ENCODE measurements at regions not wholly inside any gene's neighbourhood (a gene's known extent, or its start where the extent isn't known, plus 50 kb on each side); places are given as distances from the start of the nearest gene placed in this dataset.

DNA sequence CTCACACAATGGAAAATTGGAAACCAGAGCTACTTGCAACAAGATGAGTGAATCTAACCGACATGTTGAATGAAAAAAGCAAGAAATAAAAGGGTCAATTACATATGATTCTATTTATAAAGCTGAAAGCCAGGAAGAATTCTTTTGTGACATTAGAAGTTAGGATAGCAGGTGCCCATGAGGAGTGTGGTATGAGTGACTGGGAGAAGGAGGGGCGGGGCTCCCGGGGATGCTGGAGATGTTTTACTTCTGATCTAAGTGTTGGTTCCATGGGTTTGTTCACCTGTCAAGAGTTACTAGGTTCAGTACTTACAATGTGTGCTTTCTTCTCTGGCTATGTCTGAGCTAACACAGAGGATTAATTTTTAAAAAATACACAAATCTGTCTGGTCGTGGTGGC, 60.8 kb downstream of the NSMCE3 start:
- DNase-seq, result no peak

DNA sequence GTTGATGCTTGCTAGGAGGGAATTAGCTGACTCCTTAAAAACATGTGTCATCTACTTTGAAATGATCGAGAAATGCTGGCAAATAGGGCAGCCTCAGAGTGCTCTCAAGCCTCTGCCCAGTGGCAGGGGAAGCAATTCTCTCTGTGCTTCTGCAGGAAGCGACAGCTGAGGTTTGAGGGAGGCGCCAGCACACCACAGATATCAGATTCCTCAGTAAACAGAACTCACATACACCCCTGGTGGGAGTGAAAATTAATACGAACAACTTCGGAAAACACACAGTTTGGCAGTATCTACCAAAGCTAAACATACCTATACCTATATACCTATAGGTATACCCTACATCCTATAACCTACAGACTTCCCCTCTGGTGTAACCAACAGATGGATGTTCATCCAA, 61.3 kb downstream of the NSMCE3 start:
- DNase-seq, result peak; percentile 77 to 84

DNA sequence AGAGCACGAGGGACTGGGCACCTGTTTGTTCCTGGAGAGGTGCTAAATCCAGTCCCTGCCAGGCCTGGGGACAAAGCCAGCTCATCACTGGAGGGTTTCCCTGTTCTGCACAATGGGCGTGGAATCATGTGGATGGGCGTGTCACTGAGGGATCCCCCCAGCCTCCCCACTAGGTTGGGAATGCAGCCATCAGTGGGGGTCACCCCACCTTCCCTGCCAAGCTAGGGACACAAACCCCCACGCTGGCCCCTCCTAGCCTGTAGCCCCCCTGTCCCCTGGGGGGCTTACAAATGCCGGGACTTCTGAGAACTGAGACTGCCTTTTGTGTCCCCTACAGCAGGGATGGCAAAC, 61.9 kb downstream of the NSMCE3 start:
- no peak for DNase-seq

DNA sequence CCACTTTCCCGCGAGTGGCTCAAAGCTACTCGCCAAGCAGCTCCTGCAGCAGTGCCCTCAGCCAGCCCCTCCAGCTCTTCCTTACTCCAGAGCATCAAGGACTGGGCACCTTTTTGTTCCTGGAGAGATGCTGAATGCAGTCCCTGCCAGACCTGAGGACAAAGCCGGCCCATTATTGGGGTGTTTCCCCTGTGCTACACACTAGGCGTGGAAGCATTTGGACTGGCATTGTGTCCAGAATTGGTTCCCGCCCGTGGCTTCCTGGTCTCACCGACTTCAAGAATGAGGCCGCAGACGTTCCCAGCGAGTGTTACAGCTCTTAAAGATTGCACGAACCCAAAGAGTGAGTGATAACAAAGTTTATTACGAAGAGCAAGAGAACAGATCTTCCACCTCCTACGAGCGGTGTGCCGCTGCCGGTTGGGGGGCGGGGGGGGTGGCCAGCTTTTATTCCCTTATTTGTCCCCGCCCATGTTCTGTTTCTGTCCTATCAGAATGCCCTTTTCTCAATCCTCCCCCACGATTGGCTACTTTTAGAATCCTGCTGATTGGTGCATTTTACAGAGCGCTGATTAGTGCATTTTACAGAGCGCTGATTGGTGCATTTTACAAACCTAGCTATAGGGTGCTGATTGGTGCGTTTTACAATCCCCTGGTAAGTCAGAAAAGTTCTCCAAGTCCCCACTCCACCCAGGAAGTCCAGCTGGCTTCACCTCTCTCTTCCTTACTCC, 62.4 kb downstream of the NSMCE3 start:
- no peak for DNase-seq

DNA sequence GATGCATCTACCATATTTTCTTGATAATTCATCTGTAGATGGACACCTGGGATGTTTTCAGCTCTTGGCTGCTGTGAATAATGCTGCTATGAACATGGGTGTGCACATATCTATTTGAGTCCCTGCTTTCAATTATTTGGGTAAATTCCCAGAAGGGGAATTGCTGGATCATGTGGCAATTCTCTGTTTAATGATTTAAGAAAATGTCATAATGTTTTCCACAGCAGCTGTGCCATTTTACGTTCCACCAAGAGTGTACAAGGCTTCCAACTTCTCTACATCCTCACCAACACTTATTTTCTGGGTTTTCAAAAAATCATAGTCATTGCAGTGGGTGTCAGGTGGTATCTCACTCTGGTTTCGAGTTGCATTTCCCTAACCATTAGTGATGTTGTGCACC, 64.4 kb downstream of the NSMCE3 start:
- no peak for DNase-seq

DNA sequence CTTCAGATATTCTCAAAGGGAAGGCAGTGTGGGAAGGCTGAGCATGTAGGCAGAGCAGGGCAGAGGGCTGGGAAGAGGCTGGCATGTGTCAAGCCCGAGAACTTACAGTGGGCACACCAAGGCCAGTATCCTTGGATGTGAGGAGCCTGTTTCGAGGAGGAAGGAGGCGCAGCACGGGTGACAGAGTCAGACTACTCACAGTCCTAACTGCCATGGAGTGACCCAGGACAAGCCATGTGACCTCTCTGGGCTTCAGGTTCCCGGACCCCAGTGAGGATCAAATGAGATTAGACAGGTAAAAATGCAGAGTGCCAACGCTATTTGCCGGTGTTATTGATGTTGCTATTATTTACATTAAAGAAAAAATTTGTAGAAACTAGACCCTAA, 65.3 kb downstream of the NSMCE3 start:
- no peak for DNase-seq

DNA sequence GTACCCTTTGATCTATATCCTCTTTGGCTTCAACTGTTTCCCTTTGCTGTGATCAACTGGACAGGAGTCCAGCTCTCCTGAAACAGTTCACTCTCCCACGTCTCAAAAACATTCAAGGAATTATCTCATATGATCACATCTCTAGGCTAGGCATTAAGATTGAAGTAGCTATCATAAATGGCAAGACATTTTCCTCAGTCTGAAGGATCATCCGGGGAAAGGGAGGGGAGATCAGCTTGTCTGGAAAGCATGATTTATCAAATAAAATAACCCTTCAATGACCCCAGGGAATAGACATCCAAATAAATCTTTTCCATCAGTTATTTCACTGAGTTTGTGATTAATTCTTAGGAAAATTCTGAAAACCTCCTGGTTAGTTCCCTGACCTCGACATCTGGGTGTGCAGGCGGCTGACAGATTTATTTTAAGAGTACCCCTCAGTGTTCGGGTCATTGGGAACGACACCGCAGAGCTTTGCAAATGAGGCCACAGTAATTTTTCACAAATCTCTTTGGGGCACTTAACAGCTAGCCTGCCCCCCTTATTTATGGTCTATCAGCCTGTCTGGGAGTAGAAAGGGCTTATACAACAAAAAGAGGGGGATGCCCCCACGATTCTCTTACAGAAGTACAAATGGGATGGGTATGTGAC, 65.8 kb downstream of the NSMCE3 start:
- no peak for DNase-seq

DNA sequence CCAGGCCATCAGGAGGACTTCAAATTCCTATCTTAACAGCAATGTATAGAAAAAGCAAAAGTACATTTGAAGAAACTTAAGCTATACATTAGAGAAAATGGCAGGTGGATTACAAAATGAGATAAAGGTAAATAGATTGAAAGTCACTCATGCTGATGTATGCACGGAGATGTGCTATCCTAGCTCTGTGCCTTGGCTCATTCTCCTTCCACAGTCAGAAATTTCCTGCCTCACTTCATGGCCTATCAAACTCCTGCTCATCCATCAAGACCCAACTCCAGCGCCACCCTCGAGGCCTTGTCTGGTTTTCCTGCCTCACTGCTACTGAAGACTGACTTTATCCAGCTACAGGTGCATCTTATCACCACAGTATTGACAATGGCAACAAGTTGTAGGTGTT, 72.9 kb downstream of the NSMCE3 start:
- no peak for DNase-seq

DNA sequence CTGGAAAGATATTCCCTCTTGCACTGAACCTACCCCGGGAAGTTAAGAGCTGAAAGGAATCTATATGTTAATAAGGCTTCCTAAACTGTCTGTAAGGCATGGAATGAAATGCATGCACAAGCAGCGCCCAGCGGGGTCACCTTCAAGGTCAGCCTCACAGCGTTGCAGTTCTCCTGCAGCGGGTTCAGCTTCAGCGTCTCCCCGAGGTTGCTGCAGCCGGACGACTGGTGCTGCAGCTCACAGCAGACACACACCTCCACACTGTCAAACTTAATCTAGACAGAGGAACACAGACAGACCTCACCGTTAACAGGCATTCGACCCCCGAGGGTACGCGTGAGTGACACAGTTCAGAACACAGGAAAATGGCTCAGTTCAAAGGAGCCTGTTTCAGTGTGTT, 73.3 kb downstream of the NSMCE3 start:
- no peak for DNase-seq

DNA sequence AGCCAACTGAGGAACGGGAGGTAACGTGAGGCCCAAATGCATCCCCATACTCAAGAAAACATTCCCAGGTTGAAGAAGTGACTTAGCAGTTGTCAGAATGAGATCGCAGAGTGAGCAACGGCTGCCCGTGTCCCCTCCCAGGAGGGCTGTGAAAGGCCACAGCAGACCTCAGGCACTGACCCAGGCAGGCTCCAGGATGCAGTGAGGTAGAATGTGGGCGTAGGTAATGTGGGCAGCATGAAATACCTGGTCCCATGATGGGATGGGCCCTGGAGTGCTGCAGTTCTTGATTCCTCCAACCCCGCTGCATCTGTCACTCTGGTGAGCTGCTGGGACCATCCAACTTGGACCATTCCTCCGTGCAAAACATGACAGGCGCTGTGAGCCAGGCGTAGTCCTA, 74.8 kb downstream of the NSMCE3 start:
- no peak for DNase-seq

DNA sequence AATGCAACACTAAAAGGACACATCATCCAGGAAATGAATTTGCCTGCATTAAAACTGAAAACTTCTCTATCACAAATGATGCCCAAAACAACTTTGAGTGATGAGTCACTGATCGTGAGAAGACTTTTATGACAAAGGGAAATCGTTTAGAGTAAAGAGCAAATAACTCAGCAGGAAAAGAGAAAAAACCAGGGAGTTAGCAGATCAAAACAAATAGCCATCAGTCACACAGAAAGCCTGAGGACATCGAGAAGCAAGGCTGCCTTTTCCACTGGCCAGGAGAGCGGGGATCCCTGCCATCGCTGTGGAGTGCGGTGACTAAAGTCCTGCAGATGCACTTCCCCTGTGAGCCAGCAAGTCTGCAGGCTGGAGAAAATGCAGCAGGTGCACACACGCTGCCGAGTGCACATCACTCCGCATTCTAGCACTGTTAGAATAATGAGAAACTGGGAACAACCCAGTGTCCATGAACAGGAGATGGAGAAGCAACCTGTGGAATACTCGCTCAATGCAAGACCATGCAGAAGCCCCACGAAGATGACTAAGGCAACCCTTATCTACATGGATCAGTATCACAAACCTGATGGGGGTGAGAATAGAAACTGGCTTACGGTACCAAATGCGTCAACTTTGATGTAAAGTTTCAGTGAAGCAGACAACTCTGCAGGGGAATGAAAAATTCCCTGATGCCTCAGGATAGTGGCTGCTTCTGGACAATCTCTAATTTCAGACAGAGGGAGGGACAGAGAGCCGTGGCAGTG, 86.4 kb downstream of the NSMCE3 start:
- peak in 1 of 2 experiments; percentile 32 for DNase-seq

DNA sequence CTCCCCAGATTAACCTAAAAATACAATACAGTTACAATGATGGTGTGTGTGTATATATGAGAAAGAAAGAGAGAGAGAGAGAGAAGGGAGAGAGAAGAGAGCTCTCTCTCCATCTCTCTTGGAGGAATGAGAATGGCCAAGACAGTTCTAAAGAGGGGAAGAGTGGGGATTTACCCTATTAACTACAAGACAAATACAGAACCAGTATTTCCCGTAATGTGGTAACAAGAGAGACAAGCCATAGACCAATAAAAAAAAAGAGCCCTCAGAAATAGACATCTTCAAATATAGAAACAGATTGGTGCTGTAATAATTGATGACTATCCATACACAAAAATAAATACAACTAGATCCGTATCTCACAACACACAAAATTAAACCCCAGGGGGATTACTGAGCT, 87.0 kb downstream of the NSMCE3 start:
- DNase-seq, result no peak

DNA sequence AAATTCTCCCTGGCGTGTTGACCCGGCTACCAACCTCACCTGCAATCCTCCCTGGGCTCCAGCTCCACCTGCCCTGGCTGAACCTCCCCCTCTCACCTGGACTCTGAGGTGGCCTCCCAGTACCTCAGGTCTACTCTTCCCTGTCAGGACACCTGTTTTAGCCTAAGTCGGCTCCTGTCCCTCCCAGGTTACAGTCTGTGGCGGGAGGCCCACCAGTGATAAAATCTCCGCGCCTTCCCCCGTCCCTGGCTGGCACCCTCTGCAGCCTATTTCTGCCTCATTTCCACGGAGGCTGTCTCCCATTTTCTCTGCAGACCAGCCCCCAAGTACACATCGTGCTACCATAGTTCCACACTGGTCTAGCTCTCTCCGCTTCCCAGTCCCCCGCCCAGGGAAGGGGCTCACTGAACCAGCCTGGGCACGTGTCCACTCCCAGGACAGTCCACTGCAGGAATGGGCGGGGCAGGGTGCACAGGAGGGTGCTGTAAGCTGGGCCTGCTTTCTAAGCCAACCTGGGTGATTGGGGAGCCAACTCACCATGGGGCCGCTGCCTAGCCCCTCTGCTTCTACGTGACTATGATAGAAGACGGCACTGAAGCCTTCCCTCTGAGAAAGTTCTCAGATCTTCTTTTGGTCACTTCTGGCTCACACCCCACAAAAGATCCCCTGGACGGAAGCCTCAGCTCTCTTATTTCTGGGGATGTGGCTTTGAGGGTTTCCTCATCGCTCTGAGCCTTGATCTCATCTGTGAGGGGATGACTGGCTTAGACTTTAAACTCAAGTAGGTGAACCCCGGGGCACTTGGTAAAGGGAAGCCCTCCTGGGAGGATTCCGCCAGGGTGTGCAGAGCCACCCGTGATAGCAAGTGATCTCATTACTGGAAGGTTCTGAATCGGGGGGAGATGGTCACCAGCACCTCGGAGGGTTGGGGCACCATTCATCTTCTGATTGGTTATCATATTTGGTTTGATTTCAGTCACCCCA, 96.6 kb downstream of the NSMCE3 start:
- DNase-seq, result no peak

DNA sequence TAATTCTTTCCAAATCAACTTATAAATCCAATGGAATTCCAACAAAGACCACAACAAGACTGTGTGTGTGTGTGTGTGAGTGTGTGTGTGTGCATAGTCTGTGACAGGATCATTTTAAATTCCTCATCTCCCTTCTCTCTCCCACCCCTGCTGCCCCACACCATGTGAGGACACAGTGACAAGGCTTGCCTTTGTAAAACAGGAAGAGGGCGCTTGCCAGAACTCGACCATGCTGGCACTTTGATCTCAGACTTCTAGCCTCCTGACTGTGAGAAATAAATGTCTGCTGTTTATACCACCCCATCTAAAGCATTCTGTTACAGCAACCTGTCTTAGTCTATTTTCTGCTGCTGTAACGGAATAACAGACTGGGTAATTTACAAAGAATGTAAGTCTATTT, 99.1 kb downstream of the NSMCE3 start:
- no peak for DNase-seq
